Activated naive CD4-positive, alpha-beta T cell treated with anti-CD3 and anti-CD28 coated beads for 36 hours (primary cell): ENCODE measurements at regions not wholly inside any gene's neighbourhood (a gene's known extent, or its start where the extent isn't known, plus 50 kb on each side); places are given as distances from the start of the nearest gene placed in this dataset.

ENCODE experiments used
- CTCF ChIA-PET: fragments of 350-600 bp; sonication (Branson Sonifier 250); formaldehyde crosslinking; loops from one replicate; lab custom pipeline; 2021; ENCODE audit warnings: antibody characterized with exemption; lab: Charles Lee
- DNase-seq: peaks from one replicate; pipeline ENCODE4 v3.0.0-alpha.2; 2020
- H3K27ac Mint-ChIP-seq: one replicate; pipeline ENCODE4 v1.8.0; 2021; ENCODE audit warnings: mild to moderate bottlenecking, mixed read lengths
- H3K27me3 Mint-ChIP-seq: one replicate; pipeline ENCODE4 v1.8.0; 2021; ENCODE audit warnings: low read depth, mixed read lengths
- H3K36me3 Mint-ChIP-seq: one replicate; pipeline ENCODE4 v1.8.0; 2021; ENCODE audit warnings: low read depth, mixed read lengths
- H3K4me1 Mint-ChIP-seq: one replicate; pipeline ENCODE4 v1.8.0; 2021; ENCODE audit warnings: low read depth, mixed read lengths
- H3K4me3 Mint-ChIP-seq: one replicate; pipeline ENCODE4 v1.8.0; 2021; ENCODE audit warnings: mild to moderate bottlenecking, moderate library complexity, mixed read lengths
- H3K9me3 Mint-ChIP-seq: one replicate; pipeline ENCODE4 v1.8.0; 2021; ENCODE audit warnings: mixed read lengths
- intact Hi-C: fragments of 100-400 bp; cut with micrococcal nuclease; formaldehyde crosslinking; loops from one replicate; pipeline ENCODE4 v1.15.1; 2023

DNA sequence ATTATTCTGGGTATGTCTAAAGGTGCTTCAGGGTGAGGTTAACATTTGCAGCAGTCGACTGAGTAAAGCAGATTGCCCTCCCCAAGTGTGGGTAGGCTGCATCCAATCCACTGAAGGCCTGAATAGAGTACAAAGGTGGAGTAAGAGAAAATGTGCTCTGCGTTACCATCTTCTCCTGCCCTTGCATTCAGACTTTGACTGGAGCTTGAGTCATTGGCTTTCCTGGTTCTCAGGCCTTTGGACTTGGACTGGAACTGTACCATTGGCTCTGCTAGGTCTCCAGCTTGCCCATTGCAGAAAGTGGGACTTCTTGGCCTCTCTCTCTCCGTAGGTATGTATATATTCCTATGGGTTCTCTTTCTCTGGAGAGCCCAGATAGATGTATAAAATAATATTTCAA is 120.9 kb upstream of the CNTLN start:
- DNase-seq = no peak
- H3K27me3 Mint-ChIP-seq = no peaks in the 10 kb centered on the region
- no peaks in the 10 kb centered on the region for H3K4me1 Mint-ChIP-seq
- intact Hi-C loops = no loop called here
- no peak overlapping the region for H3K4me3 Mint-ChIP-seq
- no peaks in the 10 kb centered on the region for H3K36me3 Mint-ChIP-seq
- CTCF ChIA-PET = interaction anchor here (0.6 kb wide), 1 partner anchor 163 kb away, joined by 5 read pairs; no protein-coding TSS in a partner anchor
- H3K9me3 Mint-ChIP-seq = peaks cover 2% of the 10 kb centered on the region
- H3K27ac Mint-ChIP-seq = no peak overlapping the region

DNA sequence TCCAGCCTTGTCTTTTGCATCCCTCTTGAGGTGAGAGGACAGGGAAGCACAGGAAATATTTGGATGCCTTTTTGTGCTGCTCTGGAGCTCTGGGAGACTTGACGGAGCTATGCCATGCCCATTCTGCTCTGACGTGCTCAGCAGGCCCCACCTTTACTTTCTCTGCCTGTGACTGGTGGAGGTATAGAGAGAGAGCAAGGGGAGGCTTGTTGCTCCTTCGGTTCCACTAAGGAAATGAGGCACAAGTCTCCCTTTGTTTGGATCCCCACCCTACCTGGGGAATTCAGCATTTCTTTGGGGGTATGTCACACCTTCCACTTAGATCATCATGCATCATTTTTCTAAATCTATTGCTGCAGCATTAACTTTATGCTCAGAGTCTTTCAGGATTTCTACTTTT is 121.8 kb upstream of the CNTLN start:
- no peaks in the 10 kb centered on the region for H3K4me1 Mint-ChIP-seq
- no peak overlapping the region for H3K27ac Mint-ChIP-seq
- DNase-seq = no peak
- CTCF ChIA-PET = no interaction called here
- no peaks in the 10 kb centered on the region for H3K36me3 Mint-ChIP-seq
- H3K27me3 Mint-ChIP-seq = no peaks in the 10 kb centered on the region
- intact Hi-C loops = no loop called here
- no peak overlapping the region for H3K4me3 Mint-ChIP-seq
- H3K9me3 Mint-ChIP-seq = peaks cover 2% of the 10 kb centered on the region

DNA sequence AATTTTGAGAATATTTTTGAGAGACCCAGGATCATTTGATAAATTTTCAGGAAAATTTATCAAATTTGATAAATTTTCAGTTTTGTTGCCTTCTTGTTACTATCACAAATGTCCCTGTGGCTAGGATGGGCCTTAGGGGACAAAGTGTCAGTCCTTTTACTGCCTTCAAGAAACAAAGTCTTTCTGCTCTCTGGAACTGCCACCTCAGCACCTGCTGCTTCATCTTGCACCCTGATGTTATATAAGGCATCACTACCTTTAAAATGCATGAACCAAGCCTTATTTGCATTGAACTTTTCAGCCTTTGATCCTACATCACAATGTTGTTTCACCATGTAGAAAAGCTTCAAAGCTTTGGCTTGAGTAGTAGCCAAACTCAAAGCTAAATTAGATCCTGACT is 123.0 kb upstream of the CNTLN start:
- Mint-ChIP-seq H3K4me3 (no peak overlapping the region), H3K27me3 (no peaks in the 10 kb centered on the region), H3K9me3 (peaks cover 2% of the 10 kb centered on the region), H3K4me1 (no peaks in the 10 kb centered on the region), H3K36me3 (no peaks in the 10 kb centered on the region), H3K27ac (no peak overlapping the region)
- DNase-seq = no peak
- CTCF ChIA-PET = no interaction called here
- intact Hi-C loops = no loop called here

DNA sequence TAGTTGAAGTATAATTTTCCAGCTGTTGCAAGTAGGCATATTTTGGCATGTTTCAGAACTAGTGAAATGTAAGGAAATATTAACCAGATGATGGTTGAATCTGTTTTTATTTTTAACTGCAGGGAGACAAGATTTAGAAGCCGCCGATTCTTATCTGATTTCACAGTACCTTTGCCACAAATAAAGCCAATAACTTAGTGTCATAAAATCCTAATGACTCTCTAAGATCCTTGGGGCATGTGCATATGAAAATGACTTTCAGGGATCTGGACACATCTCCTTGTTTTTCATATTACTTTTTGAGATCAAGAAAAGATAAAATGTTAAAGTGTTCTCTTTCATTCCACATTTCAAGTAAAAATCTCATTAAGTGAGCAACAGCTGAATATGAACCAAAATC is 125.8 kb upstream of the CNTLN start:
- no peaks in the 10 kb centered on the region for H3K27me3 Mint-ChIP-seq
- H3K27ac Mint-ChIP-seq = no peak overlapping the region
- CTCF ChIA-PET = no interaction called here
- no peaks in the 10 kb centered on the region for H3K36me3 Mint-ChIP-seq
- no peaks in the 10 kb centered on the region for H3K4me1 Mint-ChIP-seq
- intact Hi-C loops = no loop called here
- peaks cover 2% of the 10 kb centered on the region for H3K9me3 Mint-ChIP-seq
- no peak overlapping the region for H3K4me3 Mint-ChIP-seq
- no peak for DNase-seq

DNA sequence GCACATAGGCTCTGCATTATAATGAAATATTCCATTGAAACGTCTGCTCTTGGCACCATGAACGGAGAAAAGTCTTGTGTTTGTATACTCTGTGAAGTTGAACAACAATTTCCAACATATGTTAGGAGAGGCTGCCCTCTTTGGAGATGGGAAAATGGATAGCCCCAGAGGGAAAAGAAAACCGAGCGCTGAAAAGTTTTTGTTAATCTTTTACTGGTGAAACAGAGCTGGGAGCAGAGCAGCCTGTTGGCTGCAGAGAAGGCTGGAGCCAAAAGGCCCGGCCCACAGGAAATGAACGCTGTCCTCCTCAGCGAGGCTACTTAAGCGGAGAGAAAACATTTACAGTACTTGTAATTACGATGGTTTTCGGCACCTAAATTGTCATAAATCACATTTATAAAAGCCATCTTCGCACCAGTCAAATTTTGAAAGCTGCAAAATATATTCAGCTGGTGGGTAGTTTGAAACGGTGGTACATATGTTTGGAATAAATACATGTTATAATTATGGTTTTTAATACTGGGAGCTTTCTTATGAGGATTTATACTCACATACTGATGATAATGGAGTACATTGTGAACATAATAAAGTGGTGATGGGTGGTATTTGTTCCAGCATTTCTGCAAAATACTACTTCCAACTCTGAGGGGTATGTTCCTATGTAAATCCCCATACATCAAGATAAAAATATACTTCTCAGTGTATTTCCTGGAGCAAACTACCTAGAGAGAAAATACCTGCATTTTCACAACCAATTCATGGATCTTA is 129.6 kb upstream of the CNTLN start:
- Mint-ChIP-seq H3K4me1 (no peaks in the 10 kb centered on the region), H3K9me3 (peaks cover 8% of the 10 kb centered on the region), H3K36me3 (no peaks in the 10 kb centered on the region), H3K27ac (no peak overlapping the region), H3K4me3 (no peak overlapping the region), H3K27me3 (no peaks in the 10 kb centered on the region)
- CTCF ChIA-PET = no interaction called here
- intact Hi-C loops = no loop called here
- DNase-seq = no peak

DNA sequence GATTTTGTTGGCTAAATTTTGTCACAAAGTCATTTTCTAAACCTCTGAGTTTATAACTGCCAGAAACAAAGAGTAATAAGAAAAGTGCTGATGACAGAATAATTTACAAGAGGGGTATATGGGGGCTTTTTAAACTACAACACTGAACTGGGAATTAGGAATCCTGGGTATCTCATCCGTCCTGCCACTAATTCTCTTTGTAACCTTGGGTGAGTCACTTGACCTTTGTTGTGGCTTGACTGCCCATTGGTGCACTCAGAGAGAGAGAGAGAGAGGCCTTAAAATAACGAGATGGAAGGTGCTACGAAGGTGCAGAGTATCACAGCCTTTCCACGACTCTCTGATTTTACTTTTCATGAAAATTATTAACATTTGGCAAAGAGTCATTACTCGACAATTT is 130.3 kb upstream of the CNTLN start:
- intact Hi-C loops = no loop called here
- Mint-ChIP-seq H3K4me1 (no peaks in the 10 kb centered on the region), H3K36me3 (no peaks in the 10 kb centered on the region), H3K27ac (no peak overlapping the region), H3K27me3 (no peaks in the 10 kb centered on the region), H3K9me3 (peaks cover 8% of the 10 kb centered on the region), H3K4me3 (no peak overlapping the region)
- CTCF ChIA-PET = no interaction called here
- no peak for DNase-seq

DNA sequence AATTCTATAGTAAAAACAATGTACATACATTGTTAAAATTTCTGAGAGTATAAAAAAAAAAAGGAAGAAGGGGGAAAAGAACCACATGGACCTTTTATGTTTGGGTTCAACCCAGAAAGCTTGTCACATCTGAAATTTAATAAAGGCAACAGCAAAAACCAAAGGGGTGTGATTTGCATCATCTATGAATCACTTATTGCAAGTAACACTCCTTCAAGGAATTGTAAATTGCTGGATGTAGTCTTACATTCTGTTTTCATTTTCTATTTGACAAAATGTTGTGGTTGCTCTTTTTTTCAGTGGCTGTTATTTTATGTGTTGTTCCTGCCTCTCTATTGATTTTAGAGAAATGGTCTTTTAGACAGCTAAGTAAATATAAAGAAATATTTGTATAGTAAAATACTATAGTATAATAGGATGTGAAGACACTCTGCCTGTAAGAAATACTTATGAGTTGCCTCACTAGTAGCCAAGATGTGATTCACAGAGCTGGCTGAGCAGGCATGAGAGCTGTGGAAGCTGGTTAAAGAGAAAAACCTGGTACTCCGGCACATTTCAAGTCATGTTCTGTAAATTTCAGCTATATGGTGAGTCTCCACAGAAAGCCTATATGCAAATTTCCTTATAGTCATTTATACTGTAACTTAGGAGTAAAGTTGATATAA is 131.1 kb upstream of the CNTLN start:
- no peaks in the 10 kb centered on the region for H3K27me3 Mint-ChIP-seq
- H3K4me3 Mint-ChIP-seq = no peak overlapping the region
- H3K36me3 Mint-ChIP-seq = no peaks in the 10 kb centered on the region
- no peak overlapping the region for H3K27ac Mint-ChIP-seq
- no peaks in the 10 kb centered on the region for H3K4me1 Mint-ChIP-seq
- CTCF ChIA-PET = no interaction called here
- no peak for DNase-seq
- intact Hi-C loops = no loop called here
- H3K9me3 Mint-ChIP-seq = peaks cover 8% of the 10 kb centered on the region

DNA sequence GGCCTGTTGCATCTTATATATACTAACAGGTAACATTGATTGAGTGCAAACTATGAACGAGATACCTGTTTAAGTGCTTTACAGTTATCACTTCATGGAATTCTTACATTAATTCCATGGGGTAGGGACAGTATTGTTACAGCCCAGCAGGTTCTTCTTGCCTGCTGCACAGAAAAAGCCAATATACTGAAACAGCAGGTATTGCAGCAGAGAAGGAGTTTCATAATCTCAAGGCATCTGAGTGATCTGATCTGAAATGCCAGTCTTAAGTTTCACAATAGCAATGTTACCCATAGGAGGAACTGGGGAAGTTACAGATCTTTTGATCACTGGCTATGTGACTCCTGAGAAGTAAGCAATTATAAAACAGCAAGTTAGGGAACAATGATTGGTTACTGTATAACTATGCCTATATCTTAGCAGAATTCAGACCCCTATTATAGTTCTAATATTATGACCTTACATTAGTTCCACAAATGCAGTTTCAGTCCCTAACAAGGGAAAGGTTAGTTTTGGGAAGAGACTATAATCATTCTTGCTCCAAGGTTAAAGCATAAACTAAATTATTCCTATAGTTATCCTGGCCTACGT is 126.5 kb upstream of the BNC2 start:
- H3K4me1 Mint-ChIP-seq = no peaks in the 10 kb centered on the region
- intact Hi-C loops = no loop called here

DNA sequence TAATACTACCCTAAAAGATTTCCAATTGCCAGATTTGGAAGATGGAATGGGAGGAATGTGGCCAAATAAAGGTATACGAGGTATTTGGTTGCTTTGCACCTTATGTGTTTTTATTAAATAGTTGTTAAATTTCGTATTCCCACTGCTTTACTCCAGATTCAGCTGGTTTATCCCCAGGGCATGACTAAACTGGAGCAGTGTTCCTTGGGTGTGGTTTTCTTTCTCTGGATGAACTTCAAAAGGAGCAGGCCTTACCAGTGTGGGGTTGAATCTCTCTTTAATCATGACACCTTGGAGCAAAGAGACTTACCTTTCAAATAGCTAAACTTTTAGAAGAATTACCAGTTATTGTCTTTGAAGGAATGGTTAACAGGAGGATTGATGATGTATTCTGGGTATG is 121.7 kb upstream of the BNC2 start:
- H3K27me3 Mint-ChIP-seq = no peaks in the 10 kb centered on the region
- no peak overlapping the region for H3K27ac Mint-ChIP-seq
- H3K36me3 Mint-ChIP-seq = peaks cover 3% of the 10 kb centered on the region
- intact Hi-C loops = no loop called here
- no peak for DNase-seq
- no peaks in the 10 kb centered on the region for H3K4me1 Mint-ChIP-seq
- CTCF ChIA-PET = interaction anchor here (0.6 kb wide), 1 partner anchor 51 kb away, joined by 5 read pairs; no protein-coding TSS in a partner anchor
- no peak overlapping the region for H3K4me3 Mint-ChIP-seq
- peaks cover 19% of the 10 kb centered on the region for H3K9me3 Mint-ChIP-seq

More for the DNA sequence above, 126.5 kb upstream of the BNC2 start:
- CTCF ChIA-PET = no interaction called here
- Mint-ChIP-seq H3K27ac (no peak overlapping the region), H3K36me3 (peaks cover 3% of the 10 kb centered on the region), H3K4me3 (no peak overlapping the region), H3K9me3 (peaks cover 27% of the 10 kb centered on the region), H3K27me3 (no peaks in the 10 kb centered on the region)
- DNase-seq = no peak

DNA sequence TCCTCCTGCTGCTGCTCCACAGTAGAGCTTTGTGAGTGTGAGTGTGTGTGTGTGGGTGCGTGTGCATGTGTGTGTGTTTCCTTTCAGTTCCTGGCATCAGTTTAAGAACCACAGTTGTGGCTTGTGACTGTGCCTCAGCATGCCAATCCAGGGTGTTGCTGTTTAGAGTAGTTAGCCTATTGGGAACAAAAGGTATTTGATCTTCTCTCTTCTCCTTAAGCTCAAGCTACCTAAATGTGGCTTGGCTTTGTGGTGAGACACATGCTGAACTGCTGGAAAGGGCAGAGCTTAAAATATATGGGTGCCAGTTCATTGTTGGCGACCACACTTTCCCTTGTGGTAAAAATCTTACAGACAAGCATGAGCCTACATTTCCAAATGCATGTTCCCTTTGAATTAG is 116.6 kb upstream of the BNC2 start:
- CTCF ChIA-PET = no interaction called here
- no peaks in the 10 kb centered on the region for H3K4me1 Mint-ChIP-seq
- no peaks in the 10 kb centered on the region for H3K36me3 Mint-ChIP-seq
- peaks cover 6% of the 10 kb centered on the region for H3K9me3 Mint-ChIP-seq
- intact Hi-C loops = no loop called here
- no peak overlapping the region for H3K4me3 Mint-ChIP-seq
- H3K27ac Mint-ChIP-seq = no peak overlapping the region
- no peak for DNase-seq
- H3K27me3 Mint-ChIP-seq = no peaks in the 10 kb centered on the region

DNA sequence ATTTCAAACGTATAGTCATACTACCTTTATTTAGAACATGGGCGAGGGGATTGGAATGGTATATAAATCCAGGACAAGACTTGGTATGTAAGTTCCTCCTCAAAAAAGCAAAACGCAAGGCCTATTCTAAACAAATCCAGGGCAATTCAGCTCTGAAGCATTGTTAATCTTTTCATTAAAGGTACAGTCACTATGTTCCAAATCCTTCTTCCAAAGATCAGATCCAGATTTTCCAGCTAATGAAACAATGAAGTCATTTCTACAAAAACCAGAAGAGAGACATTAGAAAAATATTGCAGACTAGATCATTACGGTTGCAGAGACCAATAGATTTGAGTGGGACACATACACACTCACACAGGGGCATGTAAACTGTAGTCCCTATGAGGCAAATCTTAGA is 116.1 kb upstream of the BNC2 start:
- H3K4me1 Mint-ChIP-seq = no peaks in the 10 kb centered on the region
- no peak overlapping the region for H3K27ac Mint-ChIP-seq
- H3K27me3 Mint-ChIP-seq = no peaks in the 10 kb centered on the region
- no peaks in the 10 kb centered on the region for H3K36me3 Mint-ChIP-seq
- no peak for DNase-seq
- CTCF ChIA-PET = no interaction called here
- H3K4me3 Mint-ChIP-seq = no peak overlapping the region
- intact Hi-C loops = no loop called here
- peaks cover 6% of the 10 kb centered on the region for H3K9me3 Mint-ChIP-seq

DNA sequence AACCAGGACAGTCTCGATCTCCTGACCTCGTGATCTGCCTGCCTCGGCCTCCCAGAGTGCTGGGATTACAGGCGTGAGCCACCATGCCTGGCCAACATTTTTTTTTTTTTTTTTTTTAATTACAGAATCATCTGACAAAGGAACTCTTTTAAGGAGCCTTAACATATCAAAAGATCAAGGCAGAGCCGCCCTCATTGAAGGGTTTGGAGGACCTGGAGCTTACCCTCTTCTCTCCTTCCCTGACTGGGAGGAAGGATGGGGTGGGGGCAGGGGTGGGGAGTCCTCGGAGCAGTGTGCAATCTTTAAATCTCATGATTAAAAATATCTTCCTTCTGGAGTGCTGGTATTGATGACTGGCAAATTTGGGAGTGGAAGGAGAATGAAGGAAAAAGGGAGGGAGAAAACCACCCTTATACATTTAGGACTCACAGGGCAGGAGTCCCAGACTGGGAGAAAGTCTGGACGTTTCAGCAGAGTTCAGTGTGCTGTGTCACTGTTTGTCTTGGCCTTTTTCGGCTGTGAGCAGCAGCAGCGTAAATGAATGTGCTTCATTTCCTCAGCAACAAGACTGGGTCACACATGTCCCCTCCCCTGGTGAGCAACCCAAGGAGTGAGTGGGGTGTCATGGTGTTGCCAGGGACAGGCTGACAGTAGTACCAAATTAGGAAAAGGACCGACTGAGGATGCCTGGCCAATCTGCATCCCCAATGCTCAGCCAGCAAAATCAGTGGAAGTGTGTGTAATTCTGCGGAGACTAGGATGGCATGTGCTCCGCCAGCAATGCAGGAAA is 115.3 kb upstream of the BNC2 start:
- Mint-ChIP-seq H3K9me3 (peaks cover 6% of the 10 kb centered on the region), H3K27me3 (no peaks in the 10 kb centered on the region), H3K4me3 (no peak overlapping the region), H3K4me1 (no peaks in the 10 kb centered on the region), H3K36me3 (no peaks in the 10 kb centered on the region), H3K27ac (no peak overlapping the region)
- CTCF ChIA-PET = no interaction called here
- intact Hi-C loops = no loop called here
- DNase-seq = no peak
